Right lobe of liver (tissue), 6 donors: ENCODE measurements at regions not wholly inside any gene's neighbourhood (a gene's known extent, or its start where the extent isn't known, plus 50 kb on each side); places are given as distances from the start of the nearest gene placed in this dataset.
"Not testable (repeated sequence)": the region's sequence is repeated elsewhere in the genome, so short reads cannot be mapped to it uniquely, and the experiment has no call there.

ENCODE experiments used
- ATAC-seq, 4 donors: fragments of 200-7000 bp; cut with Tn5 transposase; one replicate each; pipeline ENCODE4 v1.9.1; 2020; ENCODE audit warnings: mild to moderate bottlenecking in 4 of 4, moderate library complexity in 4 of 4
- DNase-seq, 3 donors: peaks; one replicate each; pipeline ENCODE4 v3.0.0-alpha.2; 2020
- H3K27ac ChIP-seq, 3 donors: fragments of 200-600 bp; one replicate each; pipeline ENCODE4 v1.8.0; 2022
- H3K27me3 ChIP-seq, 2 donors: fragments of 200-600 bp; one replicate each; pipeline ENCODE4 v1.8.0; 2022
- H3K36me3 ChIP-seq, 4 donors: fragments of 200-600 bp; sonication (generic) in 1 of 4; one replicate each; pipeline versions ENCODE4 v1.5.1 to v1.8.0; 2017 to 2022; ENCODE audit warnings: control low read depth in 1 of 4
- H3K4me1 ChIP-seq, 4 donors: fragments of 200-600 bp; sonication (generic) in 1 of 4; one replicate each; pipeline versions ENCODE4 v1.5.1 to v1.8.0; 2017 to 2022; ENCODE audit warnings: control low read depth in 1 of 4
- H3K4me3 ChIP-seq, 3 donors: fragments of 200-600 bp; one replicate each; pipeline ENCODE4 v1.8.0; 2022
- H3K9me3 ChIP-seq, 4 donors: fragments of 200-600 bp; sonication (generic) in 1 of 4; one replicate each; pipeline versions ENCODE4 v1.5.1 to v1.8.0; 2017 to 2022; ENCODE audit warnings: control low read depth in 1 of 4
- POLR2A ChIP-seq: fragments of 450-650 bp; IDR thresholded peaks from one replicate; pipeline ENCODE4 v1.6.1; 2017; ENCODE audit warnings: antibody characterized with exemption, mild to moderate bottlenecking
- WGBS: methylation state at CpG from one replicate; pipeline ENCODE4 v1.1.6; 2018; ENCODE audit warnings: low coverage, low lambda C conversion rate; ENCODE audit not compliant: insufficient coverage; ENCODE audit errors: missing lambda C conversion rate; 5-methylcytosine and 5-hydroxymethylcytosine counted together
- intact Hi-C, 2 donors: fragments of 100-400 bp; cut with DNase I; formaldehyde crosslinking; loops; one replicate each; pipeline versions ENCODE4 v1.11.2 to v1.14.1; 2022
- TF ChIP-seq, protein P1 (sequence below), 4 donors: fragments of 200-600 bp in 3 of 4; fragments of 450-650 bp in 1 of 4; IDR thresholded peaks; one replicate each; pipeline versions ENCODE4 v1.5.1 to v1.8.0; 2016 to 2022; ENCODE audit warnings: antibody characterized with exemption in 4 of 4, mild to moderate bottlenecking in 2 of 4
- donor health status: DM: no; HTN: yes; CAD: no.
- donor health status: DM: no; HTN: no; CAD: no.
- donor health status: DM: no; HTN: no; CAD: no.
- donor health status: DM: no; HTN: yes; CAD: no.
- donor health status: DM: no; HTN: yes; CAD: no.

DNA sequence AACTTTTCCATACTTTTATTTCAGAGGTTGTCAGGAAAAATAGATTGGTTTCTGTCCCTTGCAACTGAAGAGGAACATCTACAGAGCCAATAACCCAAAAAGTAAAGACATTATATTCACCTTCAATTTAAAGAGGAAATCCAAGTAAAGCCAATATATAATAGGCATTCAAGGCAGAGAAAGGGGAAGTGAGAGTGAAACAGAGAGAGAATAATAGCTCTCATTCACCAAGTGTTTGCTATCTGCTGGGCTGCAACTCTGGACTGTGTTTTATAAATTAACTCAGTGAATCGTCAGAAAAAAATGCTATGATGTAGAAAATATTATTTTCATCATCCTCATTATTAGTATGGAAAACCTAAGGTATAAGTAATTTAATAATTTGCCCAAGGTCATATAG lies 448.5 kb downstream of the TRAM1L1 start:
- H3K27me3 ChIP-seq = no peaks in the 10 kb centered on the region
- DNase-seq = no peak
- 0% methylated on average over 1 of the region's 1 CpG for WGBS
- intact Hi-C loops = no loop called here
- no peak overlapping the region for H3K27ac ChIP-seq
- H3K4me1 ChIP-seq = no peaks in the 10 kb centered on the region
- H3K9me3 ChIP-seq = no peaks in the 10 kb centered on the region
- TF ChIP-seq, protein P1, sequence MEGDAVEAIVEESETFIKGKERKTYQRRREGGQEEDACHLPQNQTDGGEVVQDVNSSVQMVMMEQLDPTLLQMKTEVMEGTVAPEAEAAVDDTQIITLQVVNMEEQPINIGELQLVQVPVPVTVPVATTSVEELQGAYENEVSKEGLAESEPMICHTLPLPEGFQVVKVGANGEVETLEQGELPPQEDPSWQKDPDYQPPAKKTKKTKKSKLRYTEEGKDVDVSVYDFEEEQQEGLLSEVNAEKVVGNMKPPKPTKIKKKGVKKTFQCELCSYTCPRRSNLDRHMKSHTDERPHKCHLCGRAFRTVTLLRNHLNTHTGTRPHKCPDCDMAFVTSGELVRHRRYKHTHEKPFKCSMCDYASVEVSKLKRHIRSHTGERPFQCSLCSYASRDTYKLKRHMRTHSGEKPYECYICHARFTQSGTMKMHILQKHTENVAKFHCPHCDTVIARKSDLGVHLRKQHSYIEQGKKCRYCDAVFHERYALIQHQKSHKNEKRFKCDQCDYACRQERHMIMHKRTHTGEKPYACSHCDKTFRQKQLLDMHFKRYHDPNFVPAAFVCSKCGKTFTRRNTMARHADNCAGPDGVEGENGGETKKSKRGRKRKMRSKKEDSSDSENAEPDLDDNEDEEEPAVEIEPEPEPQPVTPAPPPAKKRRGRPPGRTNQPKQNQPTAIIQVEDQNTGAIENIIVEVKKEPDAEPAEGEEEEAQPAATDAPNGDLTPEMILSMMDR (IDR thresholded peaks at IDR 0.05) = no peak
- TF ChIP-seq POLR2A = no peak
- no peak overlapping the region for H3K4me3 ChIP-seq
- no peaks in the 10 kb centered on the region for H3K36me3 ChIP-seq
- ATAC-seq = no peak

- H3K9me3 ChIP-seq = no peaks in the 10 kb centered on the region
- no peaks in the 10 kb centered on the region for H3K4me1 ChIP-seq
- ATAC-seq (no peak), DNase-seq (no peak)
- TF ChIP-seq, protein P1 (IDR thresholded peaks at IDR 0.05) = no peak
- no peak for TF ChIP-seq POLR2A
- H3K36me3 ChIP-seq = no peaks in the 10 kb centered on the region
- H3K27me3 ChIP-seq = no peaks in the 10 kb centered on the region
- intact Hi-C loops = no loop called here
- no peak overlapping the region for H3K27ac ChIP-seq
- H3K4me3 ChIP-seq = no peak overlapping the region
Measured at GRCh38 chr4:116632269-116632668, 453.1 kb downstream of the TRAM1L1 start.

GRCh38 chr4:116628598-116628997 lies 456.8 kb downstream of the TRAM1L1 start:
- 34% methylated on average over 2 of the region's 2 CpGs for WGBS
- Histone ChIP-seq H3K9me3 (no peaks in the 10 kb centered on the region), H3K4me3 (no peak overlapping the region), H3K4me1 (no peaks in the 10 kb centered on the region), H3K27ac (no peak overlapping the region), H3K27me3 (no peaks in the 10 kb centered on the region), H3K36me3 (no peaks in the 10 kb centered on the region)
- no peak for DNase-seq
- TF ChIP-seq, protein P1 (IDR thresholded peaks at IDR 0.05) = no peak
- no peak for TF ChIP-seq POLR2A
- ATAC-seq = no peak
- intact Hi-C loops = no loop called here

DNA sequence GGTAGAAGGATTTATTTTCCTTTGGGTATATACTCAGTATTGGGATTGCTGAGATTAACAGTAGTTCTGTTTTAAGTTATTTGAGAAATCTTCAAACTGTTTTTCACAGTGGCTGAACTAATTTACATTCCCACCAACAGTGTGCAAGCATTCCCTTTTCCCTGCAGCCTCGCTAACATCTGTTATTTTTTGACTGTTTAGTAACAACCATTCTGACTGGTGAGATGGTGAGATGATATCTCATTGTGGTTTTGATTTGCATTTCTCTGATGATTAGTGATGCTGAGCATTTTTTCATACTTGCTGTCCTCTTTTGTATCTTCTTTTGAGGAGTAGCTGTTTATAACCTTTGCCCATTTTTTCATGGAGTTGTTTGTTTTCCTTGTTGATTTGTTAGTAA lies 457.8 kb downstream of the TRAM1L1 start:
- TF ChIP-seq POLR2A = no peak
- TF ChIP-seq, protein P1 (IDR thresholded peaks at IDR 0.05) = no peak
- intact Hi-C loops = no loop called here
- Histone ChIP-seq H3K9me3 (no peaks in the 10 kb centered on the region), H3K27me3 (no peaks in the 10 kb centered on the region), H3K27ac (no peak overlapping the region), H3K4me1 (no peaks in the 10 kb centered on the region), H3K4me3 (no peak overlapping the region), H3K36me3 (no peaks in the 10 kb centered on the region)
- 5% methylated on average over 1 of the region's 1 CpG for WGBS
- DNase-seq = no peak
- no peak for ATAC-seq

GRCh38 chr4:116619508-116619907 lies 465.9 kb downstream of the TRAM1L1 start:
- 35% methylated on average over 8 of the region's 8 CpGs for WGBS
- H3K9me3 ChIP-seq, H3K27me3 ChIP-seq, ATAC-seq, H3K36me3 ChIP-seq, H3K27ac ChIP-seq, H3K4me3 ChIP-seq, DNase-seq, intact Hi-C loops, H3K4me1 ChIP-seq: not testable (repeated sequence)
